Pulmonary artery endothelial cell (primary cell): ENCODE measurements at regions not wholly inside any gene's neighbourhood (a gene's known extent, or its start where the extent isn't known, plus 50 kb on each side); places are given as distances from the start of the nearest gene placed in this dataset.

Source experiments
- DNase-seq: peaks from one replicate; pipeline ENCODE4 v3.0.0-alpha.2; 2011; ENCODE audit warnings: low read depth, low spot score

GRCh38 chr4:146998157-146998556, 52.5 kb upstream of the TTC29 start:
- DNase-seq = no peak

DNA sequence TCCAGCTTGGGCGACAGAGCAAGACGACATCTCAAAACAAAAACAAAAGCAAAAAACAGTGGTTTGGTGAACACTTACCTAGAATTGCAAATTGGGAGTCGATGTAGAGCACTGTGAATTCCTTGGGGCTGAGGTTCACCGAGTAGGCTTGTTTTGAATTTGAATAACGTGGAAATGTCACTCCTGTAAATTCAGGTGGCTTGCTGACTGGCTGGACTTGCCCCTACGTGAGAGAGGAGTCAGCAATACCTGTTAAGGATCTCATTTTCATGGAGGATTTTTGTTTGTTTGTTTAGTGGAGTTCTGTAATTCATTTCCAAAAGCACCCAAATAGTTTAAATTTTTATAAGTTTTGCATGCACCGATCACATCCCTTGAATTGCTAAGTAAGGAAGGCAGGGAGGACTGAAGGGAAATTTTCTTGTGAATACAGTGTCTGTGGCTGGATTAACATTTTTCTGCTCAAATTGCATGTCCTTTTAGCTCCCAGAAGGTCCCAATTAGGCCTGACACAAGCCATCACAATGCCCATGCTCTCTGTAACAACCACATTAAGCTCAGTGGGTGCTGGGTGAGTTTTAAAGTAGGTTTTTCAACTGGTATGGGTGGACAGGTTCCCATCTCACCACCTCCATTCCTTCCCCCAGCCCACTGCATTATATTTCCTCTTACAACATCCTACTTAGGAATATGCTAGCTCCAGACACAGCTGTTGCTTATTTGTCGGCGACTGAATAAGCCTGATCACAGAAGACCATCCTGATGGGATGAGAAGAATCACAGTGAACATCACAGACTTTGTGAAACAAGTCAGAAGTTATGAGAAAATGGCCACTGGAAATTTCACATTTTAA, 58.5 kb upstream of the TTC29 start:
- no peak for DNase-seq

DNA sequence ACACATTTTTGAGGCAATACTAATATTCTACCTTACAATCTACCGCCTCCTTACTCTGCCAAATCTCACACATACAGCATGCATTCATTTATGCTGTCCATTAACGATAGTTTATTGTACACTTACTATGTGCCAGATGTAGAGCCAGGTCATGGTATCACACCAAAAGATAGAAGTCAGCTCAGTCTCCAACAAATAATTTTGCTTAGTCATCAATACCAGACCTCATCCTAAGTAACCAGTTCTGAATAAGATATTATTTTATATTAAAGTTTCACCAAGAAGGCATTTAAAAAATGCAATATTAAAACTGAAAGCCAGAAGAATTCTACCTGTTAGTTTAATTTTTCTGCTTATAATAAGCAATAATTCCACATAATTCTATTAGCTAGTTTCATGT, 60.6 kb upstream of the TTC29 start:
- no peak for DNase-seq

DNA sequence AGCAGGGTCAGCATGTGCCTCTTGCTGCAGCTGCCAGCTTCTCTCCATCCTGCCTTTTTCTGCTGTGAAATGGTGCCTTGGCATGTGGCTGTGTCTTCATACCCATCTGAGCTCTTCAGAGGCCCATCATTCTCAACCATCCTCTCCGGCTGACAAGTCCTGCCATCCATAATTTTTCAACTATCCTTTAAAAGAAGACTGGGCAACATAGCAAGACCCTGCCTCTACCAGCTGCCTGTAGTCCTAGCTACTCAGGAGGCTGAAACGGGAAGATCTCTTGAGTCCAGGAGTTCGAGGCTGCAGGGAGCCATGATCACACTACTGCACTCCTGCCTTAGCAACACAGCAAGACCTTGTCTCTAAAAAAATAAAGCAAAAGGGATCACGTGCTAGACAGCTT, 64.2 kb upstream of the TTC29 start:
- no peak for DNase-seq

GRCh38 chr4:147011411-147011810, 65.7 kb upstream of the TTC29 start:
- DNase-seq = no peak

- DNase-seq = no peak
These were observed 66.5 kb upstream of the TTC29 start for GRCh38 chr4:147012059-147012707.

DNA sequence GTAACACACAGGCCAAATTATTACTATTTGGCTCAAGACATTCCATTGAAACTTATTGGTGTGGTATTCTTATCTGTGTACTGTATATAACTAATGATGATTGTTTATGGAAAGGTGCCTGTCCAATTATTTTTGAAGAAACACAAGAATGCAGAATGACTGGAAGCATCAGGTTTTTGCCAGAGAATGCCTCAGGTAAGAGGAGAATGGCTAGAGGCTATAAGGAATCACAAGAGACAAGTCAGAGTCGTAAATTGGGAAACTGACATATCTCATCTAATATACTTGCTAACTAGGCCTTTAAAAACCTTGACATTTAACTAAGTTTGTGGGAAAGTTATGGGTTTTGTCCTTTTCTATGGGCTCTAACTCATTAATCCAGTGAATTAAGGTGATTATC, 69.3 kb upstream of the TTC29 start:
- DNase-seq = no peak

GRCh38 chr4:147015491-147015890, 69.8 kb upstream of the TTC29 start:
- no peak for DNase-seq

- no peak for DNase-seq
These were observed 71.4 kb upstream of the TTC29 start for GRCh38 chr4:147017081-147017480.

DNA sequence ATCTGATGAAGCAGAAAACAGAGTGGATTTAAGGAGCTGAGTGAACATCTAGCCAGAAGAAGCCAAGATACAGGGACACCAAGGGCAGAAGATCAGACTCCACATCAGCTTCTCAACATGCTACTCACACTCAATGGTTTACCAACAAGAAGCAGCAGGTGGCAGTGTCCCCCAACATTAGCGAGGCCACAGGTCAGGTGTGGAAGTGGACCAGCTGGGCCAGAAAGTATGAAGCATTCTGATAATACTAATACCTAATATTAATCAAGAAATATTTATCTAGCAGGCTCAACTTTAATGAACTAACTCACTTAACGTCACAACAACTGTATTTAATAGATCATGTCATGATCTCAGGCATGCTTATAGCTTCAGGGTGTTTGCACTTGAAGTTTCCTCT, 73.4 kb upstream of the TTC29 start:
- DNase-seq = peak; percentile 11

DNA sequence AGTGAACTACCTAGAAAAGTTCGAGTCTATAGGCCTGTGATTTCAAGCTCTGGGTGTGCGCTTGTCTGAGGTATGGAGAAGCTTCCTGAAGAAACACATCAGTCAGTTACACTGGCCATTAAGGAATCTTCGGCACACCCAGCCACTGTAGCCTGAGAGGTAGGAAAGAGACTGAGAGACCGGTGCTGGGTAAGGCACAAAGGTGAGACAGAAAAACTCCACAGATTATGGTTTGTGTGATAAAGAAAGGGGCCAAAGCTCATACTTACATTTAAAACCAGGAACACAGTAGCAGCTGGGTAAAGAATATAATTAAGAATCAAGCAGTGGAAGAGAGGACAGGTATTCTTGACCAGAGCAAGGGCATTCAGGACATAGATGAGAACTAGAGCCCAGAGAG, 74.8 kb upstream of the TTC29 start:
- DNase-seq = no peak

GRCh38 chr4:147025042-147025441, 79.4 kb upstream of the TTC29 start:
- DNase-seq = no peak

- DNase-seq = no peak
These were observed 83.6 kb upstream of the TTC29 start for GRCh38 chr4:147029296-147029695.

- DNase-seq = no peak
These were observed 88.7 kb upstream of the TTC29 start for GRCh38 chr4:147034372-147034771.

DNA sequence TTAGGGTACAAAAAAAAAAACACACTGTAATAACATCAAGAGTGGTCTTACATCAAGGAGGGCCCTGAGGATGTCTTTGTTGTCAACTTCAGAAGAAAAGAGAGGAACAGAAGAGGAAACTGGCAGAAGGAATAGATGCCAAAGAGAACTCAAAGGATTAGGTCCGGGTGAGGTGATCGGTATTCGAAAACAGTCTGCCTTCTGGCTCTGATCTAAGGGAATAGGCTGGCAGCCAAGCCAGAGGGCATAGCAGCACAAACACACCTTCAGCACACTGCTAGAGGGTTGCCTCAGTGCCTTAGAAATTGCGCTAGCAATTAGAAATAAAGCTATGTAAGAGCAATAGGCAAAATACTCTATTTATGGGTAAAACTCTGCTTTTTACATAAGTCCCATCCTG, 91.4 kb upstream of the TTC29 start:
- no peak for DNase-seq

DNA sequence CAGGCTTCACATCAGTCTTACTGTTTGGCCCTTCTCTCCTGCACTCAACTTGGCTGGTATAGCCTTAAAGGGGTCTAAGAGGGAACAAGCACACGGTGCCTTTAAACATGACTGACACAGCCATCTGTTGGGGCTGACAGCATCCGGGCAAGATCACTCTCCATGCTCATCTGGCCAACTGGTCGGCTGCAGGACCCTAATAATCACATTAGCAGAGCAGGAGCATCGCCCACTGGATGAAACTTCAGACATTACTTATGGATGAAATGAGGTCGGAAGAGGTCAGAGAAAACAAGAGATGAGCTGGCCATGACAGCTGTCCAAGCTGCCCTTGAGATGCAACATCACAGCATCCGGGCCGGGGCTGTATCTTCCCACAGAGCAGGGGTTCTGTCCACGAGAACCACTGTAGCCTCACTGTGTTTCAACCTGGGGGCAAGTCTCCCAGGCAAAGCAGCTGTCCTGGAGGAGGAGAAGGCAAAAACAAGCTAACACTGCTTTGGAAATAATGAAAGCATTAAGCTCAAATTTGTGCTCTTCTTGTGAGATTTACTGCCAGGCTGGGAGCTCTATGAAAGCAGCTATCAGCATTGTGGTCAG, 94.4 kb upstream of the TTC29 start:
- DNase-seq = no peak

DNA sequence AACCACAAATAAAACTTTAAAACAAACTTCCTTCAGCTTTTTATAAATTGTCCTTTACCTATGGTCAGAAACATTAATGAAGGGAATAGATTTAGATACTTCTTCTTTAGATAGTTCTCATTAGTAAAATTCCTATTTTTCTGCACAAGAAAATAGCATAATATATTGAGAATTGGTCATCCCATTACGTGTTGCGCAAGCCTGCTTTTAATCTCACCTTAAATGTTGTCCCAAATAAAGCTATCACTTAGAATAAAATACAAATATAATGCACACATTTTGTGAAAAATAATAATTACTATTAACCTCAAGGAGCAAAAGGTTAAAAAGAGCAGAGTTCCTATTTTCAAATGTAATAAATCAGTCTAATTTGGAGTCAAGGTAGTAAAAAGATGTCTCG, 95.2 kb upstream of the TTC29 start:
- no peak for DNase-seq

GRCh38 chr4:147041376-147041775, 95.7 kb upstream of the TTC29 start:
- DNase-seq = no peak

GRCh38 chr4:147042046-147042445, 96.4 kb upstream of the TTC29 start:
- no peak for DNase-seq

DNA sequence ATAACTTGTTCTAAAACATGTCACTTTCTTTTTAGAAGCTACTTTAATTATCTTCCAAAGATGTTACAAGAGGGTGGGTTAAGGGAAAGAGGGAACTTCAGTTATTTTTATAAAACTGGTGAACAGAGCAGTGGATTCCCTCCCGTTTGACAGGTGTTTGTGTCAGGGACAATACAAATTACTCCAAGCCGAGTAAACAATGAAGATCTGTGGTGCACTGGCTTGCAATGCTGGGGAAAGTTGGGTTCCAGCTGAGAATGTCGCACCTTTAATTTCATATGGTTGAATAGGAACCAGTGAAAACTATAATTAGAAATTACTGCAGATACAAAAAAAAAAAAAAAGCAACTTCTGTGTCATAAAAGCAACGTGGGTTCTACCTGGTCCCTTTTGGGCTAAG, 98.6 kb upstream of the TTC29 start:
- DNase-seq = no peak

DNA sequence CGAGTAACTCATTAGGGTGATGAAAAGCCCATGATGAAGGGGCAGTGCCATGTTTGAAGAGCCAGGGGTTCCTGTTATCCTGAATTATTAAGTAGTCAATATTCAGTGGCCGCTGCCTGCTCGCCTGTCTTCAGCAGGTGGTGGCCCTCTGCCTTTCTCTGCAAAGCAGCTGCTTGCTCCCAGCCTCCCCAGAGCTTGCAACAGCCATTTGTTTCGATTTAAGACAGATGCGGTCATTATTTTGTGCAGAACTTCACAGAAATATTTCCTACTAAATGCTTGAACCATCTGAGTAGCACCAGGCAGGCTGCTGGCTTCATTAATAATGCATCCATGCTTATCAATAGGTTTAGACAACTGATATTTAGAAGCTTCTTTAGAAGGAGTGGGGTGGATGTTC, 104.3 kb upstream of the TTC29 start:
- no peak for DNase-seq

DNA sequence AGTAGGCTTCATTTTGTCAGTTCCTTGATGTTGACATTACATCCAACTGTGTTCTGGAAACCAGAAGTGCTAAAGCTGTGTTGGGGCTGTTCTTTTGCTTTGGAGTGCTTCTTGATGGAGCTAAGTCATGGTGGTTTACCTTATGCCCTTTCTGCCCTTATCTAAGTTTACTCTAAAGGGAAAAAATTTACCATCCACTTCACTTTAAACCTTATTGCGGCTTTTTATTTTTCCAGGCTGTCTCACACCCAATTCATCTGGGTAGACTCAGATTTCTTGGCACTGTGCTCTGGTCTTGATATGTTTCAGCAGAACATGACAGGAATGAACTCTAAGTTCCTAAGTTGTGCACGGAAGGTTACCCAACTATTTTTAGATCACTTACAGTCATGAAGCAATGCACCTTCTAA, 104.7 kb upstream of the TTC29 start:
- no peak for DNase-seq

GRCh38 chr4:147052361-147052760, 106.7 kb upstream of the TTC29 start:
- no peak for DNase-seq
